ENCODE measurements at regions not wholly inside any gene's neighbourhood (a gene's known extent, or its start where the extent isn't known, plus 50 kb on each side); places are given as distances from the start of the nearest gene placed in this dataset.

DNA sequence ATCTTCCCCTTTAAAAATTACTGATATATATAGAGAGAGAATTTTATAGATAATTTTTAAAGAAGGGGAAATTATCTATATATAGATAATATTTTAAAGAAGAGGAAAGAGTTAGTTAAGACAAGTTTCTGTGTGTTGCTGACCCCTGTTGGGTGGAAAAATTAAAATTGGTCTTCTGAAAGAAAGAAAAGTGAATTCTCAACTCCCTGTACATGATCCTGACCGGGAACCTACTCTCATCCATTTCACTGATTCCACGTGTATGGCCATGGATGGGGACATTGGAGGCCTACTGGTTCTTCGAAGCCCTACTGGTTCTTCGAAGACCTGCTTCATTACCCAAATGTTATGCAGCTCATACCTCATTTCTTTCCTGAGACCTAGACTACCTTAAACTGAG is 53.0 kb upstream of the TCF21 start:
- no peak for DNase-seq (ENCODE audit: low read depth, low spot score)

DNA sequence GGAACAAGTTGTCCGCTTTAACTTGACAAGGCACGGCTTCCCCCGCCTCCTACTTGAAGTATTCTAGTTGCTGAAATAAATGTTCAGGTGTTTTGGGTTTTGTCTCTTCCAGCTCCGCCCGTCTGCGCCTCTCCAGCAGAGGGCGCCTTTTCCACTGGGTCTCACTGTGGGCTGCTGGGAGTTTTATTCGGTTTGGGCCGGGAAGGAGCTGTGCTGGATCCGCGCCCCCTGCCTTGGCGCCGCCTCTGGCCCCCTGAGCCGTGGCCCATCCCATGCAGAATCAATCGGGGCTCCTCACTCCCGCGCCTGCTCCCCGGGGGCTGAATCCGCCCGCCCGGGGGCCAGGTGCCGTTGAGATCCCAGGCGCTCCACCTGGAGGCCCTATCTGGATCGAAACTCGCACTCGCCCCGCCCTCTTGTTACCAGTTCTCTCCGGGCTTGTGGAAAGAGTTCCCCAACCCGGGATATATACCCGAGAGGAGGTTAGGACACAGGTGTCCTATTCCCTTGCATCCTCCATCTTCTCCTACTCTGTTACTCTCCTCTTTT is 51.0 kb upstream of the TCF21 start:
- peak; percentile 20 for DNase-seq (ENCODE audit: low read depth, low spot score)
